ENCODE measurements at regions not wholly inside any gene's neighbourhood (a gene's known extent, or its start where the extent isn't known, plus 50 kb on each side); places are given as distances from the start of the nearest gene placed in this dataset.

DNA sequence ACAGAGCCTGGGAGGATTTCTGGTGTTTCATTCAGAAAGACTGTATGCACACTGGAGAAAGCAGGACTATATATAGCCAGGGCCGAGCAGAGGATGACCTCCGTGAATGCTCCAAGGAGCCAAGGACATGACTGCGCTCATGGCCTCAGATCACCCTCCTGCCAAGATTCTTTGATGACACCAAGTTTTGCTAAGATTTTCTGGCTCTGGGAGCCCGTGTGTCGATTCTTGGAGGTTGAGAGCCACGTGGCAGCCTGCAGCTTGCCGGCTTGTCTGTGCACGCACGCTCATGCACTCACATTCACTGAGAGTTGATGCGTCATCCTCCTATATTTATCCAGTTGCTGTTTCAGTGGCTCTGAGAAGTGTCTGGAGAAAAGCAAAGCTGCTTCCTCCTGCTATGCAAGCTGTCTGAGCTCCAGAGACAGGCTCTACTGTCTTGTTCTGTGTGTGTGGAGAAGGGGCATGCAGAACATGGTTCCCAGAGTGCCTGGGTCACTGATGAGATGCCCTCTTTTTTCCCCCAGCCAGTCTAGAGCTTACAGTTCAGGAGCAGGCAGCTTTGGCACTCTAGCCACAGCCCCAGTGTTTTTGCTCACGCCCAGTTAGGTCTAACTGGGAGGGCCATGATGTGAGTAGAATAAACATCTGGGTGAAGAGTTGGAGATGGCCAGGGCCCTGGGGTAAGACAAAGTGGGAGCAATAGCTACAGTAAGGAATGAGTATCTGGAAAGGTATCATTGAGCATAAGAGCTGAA, 64.9 kb upstream of the SCOC start:
- TF ChIP-seq, protein P1, sequence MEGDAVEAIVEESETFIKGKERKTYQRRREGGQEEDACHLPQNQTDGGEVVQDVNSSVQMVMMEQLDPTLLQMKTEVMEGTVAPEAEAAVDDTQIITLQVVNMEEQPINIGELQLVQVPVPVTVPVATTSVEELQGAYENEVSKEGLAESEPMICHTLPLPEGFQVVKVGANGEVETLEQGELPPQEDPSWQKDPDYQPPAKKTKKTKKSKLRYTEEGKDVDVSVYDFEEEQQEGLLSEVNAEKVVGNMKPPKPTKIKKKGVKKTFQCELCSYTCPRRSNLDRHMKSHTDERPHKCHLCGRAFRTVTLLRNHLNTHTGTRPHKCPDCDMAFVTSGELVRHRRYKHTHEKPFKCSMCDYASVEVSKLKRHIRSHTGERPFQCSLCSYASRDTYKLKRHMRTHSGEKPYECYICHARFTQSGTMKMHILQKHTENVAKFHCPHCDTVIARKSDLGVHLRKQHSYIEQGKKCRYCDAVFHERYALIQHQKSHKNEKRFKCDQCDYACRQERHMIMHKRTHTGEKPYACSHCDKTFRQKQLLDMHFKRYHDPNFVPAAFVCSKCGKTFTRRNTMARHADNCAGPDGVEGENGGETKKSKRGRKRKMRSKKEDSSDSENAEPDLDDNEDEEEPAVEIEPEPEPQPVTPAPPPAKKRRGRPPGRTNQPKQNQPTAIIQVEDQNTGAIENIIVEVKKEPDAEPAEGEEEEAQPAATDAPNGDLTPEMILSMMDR (IDR thresholded peaks at IDR 0.05), result no peak
- no peak for TF ChIP-seq POLR2A (IDR thresholded peaks at IDR 0.05)
